AG10803 (cell line): ENCODE measurements at regions not wholly inside any gene's neighbourhood (a gene's known extent, or its start where the extent isn't known, plus 50 kb on each side); places are given as distances from the start of the nearest gene placed in this dataset.

Source experiments
- DNase-seq: peaks from one replicate; pipeline ENCODE4 v3.0.0; 2010; ENCODE audit warnings: low read depth
- H3K4me3 ChIP-seq: 2 replicates; pipeline ENCODE4 v1.5.1; 2011; ENCODE audit warnings: mild to moderate bottlenecking, low read length, control low read depth
- TF ChIP-seq, protein P1 (sequence below): conservative IDR thresholded peaks from 2 replicates; pipeline ENCODE4 v1.5.1; 2011; ENCODE audit warnings: mild to moderate bottlenecking, low read length, control low read depth, inconsistent platforms

DNA sequence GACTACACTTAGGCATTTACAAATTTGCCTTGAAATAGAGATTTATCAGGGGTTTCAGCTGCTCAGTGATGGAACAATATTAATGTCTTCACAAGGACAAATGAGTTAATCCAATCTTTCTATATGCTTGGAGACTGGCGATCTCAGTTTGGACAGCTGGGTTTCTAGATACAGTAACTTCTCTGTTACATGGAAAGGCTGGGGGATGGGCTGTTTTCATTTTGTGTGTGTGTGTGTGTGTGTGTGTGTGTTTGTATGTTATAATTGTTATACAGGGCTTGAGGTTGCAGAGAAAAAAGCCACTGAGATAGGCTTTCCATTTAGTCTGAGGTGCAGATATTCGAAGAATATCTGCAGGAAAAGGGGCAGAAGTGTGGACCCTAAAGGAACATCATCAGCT lies 359.3 kb upstream of the SALL1 start:
- H3K4me3 ChIP-seq, result no peak overlapping the region
- TF ChIP-seq, protein P1, sequence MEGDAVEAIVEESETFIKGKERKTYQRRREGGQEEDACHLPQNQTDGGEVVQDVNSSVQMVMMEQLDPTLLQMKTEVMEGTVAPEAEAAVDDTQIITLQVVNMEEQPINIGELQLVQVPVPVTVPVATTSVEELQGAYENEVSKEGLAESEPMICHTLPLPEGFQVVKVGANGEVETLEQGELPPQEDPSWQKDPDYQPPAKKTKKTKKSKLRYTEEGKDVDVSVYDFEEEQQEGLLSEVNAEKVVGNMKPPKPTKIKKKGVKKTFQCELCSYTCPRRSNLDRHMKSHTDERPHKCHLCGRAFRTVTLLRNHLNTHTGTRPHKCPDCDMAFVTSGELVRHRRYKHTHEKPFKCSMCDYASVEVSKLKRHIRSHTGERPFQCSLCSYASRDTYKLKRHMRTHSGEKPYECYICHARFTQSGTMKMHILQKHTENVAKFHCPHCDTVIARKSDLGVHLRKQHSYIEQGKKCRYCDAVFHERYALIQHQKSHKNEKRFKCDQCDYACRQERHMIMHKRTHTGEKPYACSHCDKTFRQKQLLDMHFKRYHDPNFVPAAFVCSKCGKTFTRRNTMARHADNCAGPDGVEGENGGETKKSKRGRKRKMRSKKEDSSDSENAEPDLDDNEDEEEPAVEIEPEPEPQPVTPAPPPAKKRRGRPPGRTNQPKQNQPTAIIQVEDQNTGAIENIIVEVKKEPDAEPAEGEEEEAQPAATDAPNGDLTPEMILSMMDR, result no peak
- DNase-seq, result no peak

DNA sequence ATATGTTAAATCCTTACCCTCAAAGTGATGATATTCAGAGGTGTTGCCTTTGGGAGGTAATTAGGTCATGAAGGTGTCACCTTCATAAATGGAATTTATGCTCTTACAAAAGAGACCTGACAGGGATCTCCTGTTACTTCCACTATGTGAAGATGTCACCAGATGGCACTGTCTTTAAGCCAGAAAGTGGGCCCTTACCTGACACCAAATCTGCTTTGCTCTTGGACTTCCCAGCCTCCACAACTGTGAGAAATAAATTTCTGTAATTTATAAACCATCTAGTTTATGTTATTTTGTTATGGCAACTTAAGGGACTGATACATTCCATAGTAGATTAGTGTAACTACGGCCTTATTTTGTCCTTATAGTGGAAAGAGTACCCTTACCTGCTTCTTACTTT lies 358.3 kb upstream of the SALL1 start:
- TF ChIP-seq, protein P1, result no peak
- H3K4me3 ChIP-seq, result no peak overlapping the region

DNA sequence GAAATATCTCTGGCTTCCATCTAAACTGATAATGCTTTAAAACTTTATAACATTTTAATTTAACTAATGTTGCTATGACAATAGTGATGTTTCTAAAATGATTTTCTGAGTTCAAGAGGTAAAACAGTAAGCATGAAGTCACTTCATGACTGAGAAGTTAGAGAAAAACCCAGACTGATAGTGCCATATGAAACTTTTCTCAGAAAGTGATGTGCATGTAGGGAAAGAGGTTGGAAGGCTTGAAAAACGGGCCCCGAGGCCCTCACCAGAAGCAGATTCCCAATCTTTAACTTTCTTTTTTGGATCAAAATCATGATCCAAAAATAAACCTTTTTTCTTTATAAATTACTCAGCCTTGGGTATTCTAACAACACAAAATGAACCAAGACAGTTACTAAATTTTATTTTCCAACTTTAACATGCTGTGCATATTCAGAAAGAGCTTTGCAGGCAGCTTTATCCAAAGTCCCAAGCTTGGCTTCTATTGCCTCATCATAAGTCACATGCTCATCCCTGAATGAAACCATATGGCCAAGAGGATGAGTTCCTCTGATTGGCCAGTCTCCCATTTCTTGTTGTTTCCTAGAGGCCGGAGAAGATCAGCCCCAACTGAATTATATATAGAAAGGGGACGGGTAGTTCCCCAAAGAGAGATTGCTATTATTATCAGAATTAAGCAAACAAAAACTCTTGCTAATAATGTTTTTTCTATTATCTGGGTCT lies 357.6 kb upstream of the SALL1 start:
- H3K4me3 ChIP-seq, result no peak overlapping the region
- DNase-seq, result peak; percentile 78
- TF ChIP-seq, protein P1, result no peak

More for the DNA sequence above, 358.3 kb upstream of the SALL1 start:
- DNase-seq, result no peak

DNA sequence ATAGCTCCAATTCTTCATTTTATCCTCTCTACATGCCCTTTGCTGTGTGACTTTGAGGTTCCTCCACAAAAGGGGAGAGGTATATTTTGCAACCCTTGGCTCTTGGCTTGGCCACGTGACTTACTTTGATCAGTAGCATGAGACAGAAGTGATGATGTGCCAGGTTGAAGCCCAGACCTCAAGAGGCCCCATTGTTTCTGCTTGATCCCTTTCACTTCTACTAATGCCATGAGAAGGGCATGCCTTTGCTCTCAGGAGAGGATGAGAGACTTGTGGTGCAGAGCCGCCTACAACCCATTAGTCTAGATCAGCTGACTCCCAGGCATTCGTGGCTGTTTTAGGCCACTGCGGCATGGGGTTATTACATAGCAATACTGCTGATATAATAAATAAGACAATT lies 356.2 kb upstream of the SALL1 start:
- TF ChIP-seq, protein P1, result no peak
- DNase-seq, result no peak

DNA sequence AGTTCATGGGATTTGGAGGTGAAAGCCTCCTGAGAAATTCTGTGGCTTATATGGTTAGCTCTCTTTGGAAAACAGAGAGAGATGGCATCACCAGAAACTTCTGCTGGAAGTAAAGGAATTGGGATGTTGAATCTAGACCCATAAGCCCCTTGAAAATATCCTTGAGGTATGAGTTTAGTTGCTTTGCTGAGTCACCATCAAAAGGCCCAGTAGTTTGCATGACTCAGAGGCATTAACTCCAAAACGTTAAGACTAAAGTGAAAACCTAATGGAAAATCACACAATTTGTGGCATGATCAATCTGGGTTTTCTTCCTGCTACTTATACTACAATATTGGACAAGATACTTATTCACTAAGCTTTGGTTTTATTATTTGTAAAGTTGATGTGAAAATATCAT lies 349.2 kb upstream of the SALL1 start:
- TF ChIP-seq, protein P1, result no peak
- DNase-seq, result peak; percentile 16
- no peak overlapping the region for H3K4me3 ChIP-seq

More for the DNA sequence above, 356.2 kb upstream of the SALL1 start:
- H3K4me3 ChIP-seq, result no peak overlapping the region

DNA sequence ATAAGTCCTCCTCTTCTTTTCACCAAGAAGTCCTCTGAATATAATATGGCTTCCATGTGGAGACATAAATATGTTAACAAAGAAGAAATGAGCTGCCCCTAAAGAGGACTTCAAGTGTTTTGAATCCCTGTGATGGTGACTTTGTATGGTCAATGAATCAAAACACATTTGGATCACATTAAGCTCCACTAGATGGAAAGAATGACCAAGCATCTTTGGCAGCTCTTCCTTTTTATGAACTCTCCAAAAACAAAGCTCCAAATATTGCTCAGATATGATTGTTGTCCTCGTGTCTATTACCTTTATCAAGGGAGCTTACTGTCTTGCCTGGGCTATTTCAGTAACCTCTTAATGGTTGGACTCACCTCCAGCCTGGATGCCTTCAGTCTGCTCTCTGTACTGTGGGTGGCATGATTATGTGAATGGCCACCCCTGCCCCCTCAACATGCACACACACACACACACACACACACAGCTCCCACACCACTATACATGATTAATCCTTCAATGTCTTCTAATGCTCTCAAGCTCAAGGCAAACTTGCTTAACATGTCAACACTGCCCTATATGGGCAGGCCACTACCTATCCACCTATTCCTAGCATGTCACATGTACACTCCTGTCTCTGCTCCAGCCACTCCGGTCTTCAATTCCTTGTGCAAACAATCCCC lies 346.6 kb upstream of the SALL1 start:
- TF ChIP-seq, protein P1, result no peak
- DNase-seq, result peak; percentile 17
- H3K4me3 ChIP-seq, result no peak overlapping the region

DNA sequence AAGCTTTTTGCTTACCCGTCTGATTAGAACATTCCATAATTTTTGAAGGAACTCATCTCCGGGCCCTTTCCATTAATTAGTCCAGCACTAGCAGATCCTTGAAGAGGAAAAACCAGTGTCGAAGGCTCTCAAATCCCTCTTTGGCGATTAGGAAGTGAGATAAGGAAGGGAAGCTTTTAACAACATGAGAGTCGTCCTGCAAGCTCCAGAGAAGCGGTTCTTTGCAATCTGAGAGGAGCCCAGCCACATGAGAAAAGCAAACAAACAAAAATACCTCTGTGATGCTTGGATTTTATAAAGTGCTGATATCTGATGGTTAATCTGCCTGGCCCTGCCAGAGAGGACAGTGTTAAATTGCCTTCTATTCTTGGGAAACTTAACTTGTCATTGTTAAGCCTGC lies 339.8 kb upstream of the SALL1 start:
- TF ChIP-seq, protein P1, result no peak
- DNase-seq, result no peak
- no peak overlapping the region for H3K4me3 ChIP-seq
